IMR-90 (cell line): ENCODE measurements at regions not wholly inside any gene's neighbourhood (a gene's known extent, or its start where the extent isn't known, plus 50 kb on each side); places are given as distances from the start of the nearest gene placed in this dataset.

ENCODE experiments used
- ATAC-seq: fragments of 200-7000 bp; cut with Tn5 transposase; 2 replicates; pipeline ENCODE4 v1.9.1; 2020; ENCODE audit warnings: low read depth, mild to moderate bottlenecking, moderate library complexity
- BruUV-seq: library from RNA; stranded (reverse); fragments of 400-500 nt; replicated peaks from 2 replicates; lab custom pipeline; 2021; lab: Mats Ljungman, UMichigan
- CTCF ChIA-PET: fragments of 300-600 bp; formaldehyde crosslinking; extraction: SDS; loops from one replicate; lab custom pipeline; 2021; ENCODE audit warnings: antibody characterized with exemption; lab: Yijun Ruan, JAX
- POLR2A ChIA-PET: fragments of 300-600 bp; sonication (Branson Sonifier 250); formaldehyde crosslinking; loops from one replicate; lab custom pipeline; 2022; ENCODE audit warnings: antibody characterized with exemption; ENCODE audit not compliant: unreplicated experiment; lab: Charles Lee
- DNase-seq: peaks from one replicate; pipeline ENCODE4 v3.0.0; 2013
- H2AFZ ChIP-seq: replicated peaks from 2 replicates; pipeline ENCODE3; 2013; ENCODE audit warnings: low read length, mild to moderate bottlenecking; ENCODE audit not compliant: poor library complexity
- H2AK5ac ChIP-seq: 2 replicates; pipeline ENCODE4 v1.6.1; 2013; ENCODE audit warnings: low read depth, low read length, inconsistent platforms
- H2AK9ac ChIP-seq: replicated peaks from 2 replicates; pipeline ENCODE3; 2013; ENCODE audit warnings: mild to moderate bottlenecking, low read depth, low read length, moderate library complexity; ENCODE audit not compliant: poor library complexity
- H2BK120ac ChIP-seq: 2 replicates; pipeline ENCODE4 v1.6.1; 2013; ENCODE audit warnings: low read depth, low read length, inconsistent platforms
- H2BK15ac ChIP-seq: 3 replicates; pipeline ENCODE4 v1.6.1; 2013; ENCODE audit warnings: low read depth, low read length, inconsistent platforms
- H2BK20ac ChIP-seq: 2 replicates; pipeline ENCODE4 v1.6.1; 2013; ENCODE audit warnings: low read depth, mild to moderate bottlenecking, inconsistent platforms, low read length, moderate library complexity
- H2BK5ac ChIP-seq: 2 replicates; pipeline ENCODE4 v1.6.1; 2013; ENCODE audit warnings: mild to moderate bottlenecking, low read depth, low read length, inconsistent platforms; ENCODE audit not compliant: poor library complexity, severe bottlenecking
- H3K14ac ChIP-seq: replicated peaks from 2 replicates; pipeline ENCODE4 v1.6.1; 2013; ENCODE audit warnings: low read depth, low read length, inconsistent platforms
- H3K18ac ChIP-seq: 2 replicates; pipeline ENCODE4 v1.6.1; 2013; ENCODE audit warnings: low read depth, low read length, control low read depth
- H3K23ac ChIP-seq: 2 replicates; pipeline ENCODE4 v1.6.1; 2013; ENCODE audit warnings: low read depth, low read length, inconsistent platforms
- H3K27ac ChIP-seq: 2 replicates; pipeline ENCODE4 v1.5.1; 2013; ENCODE audit warnings: mild to moderate bottlenecking, control low read depth, low read length; ENCODE audit not compliant: insufficient read depth
- H3K27me3 ChIP-seq: 2 replicates; pipeline ENCODE4 v1.6.1; 2013; ENCODE audit warnings: low read length; ENCODE audit not compliant: control insufficient read depth, insufficient read depth
- H3K36me3 ChIP-seq: 2 replicates; pipeline ENCODE4 v1.6.1; 2013; ENCODE audit warnings: low read length, mixed read lengths; ENCODE audit not compliant: control insufficient read depth, insufficient read depth
- H3K4ac ChIP-seq: 2 replicates; pipeline ENCODE4 v1.6.1; 2013; ENCODE audit warnings: low read depth, low read length, inconsistent platforms
- H3K4me1 ChIP-seq: 2 replicates; pipeline ENCODE4 v1.6.1; 2013; ENCODE audit warnings: low read length, mixed read lengths; ENCODE audit not compliant: control insufficient read depth, insufficient read depth
- H3K4me2 ChIP-seq: 2 replicates; pipeline ENCODE4 v1.6.1; 2013; ENCODE audit warnings: low read depth, mild to moderate bottlenecking, control low read depth, low read length, moderate library complexity
- H3K4me3 ChIP-seq: 2 replicates; pipeline ENCODE4 v1.5.1; 2013; ENCODE audit warnings: low read depth, mild to moderate bottlenecking, control low read depth, low read length, moderate library complexity; ENCODE audit not compliant: insufficient read depth
- H3K56ac ChIP-seq: 2 replicates; pipeline ENCODE4 v1.6.1; 2013; ENCODE audit warnings: low read length, inconsistent platforms; ENCODE audit not compliant: insufficient read depth; ENCODE audit errors: extremely low read depth
- H3K79me1 ChIP-seq, 2 experiments: 2 replicates each; pipeline ENCODE4 v1.6.1; 2013; ENCODE audit warnings: low read length in 2 of 2, inconsistent platforms in 1 of 2, low read depth in 1 of 2
- H3K9ac ChIP-seq: 2 replicates; pipeline ENCODE4 v1.6.1; 2013; ENCODE audit warnings: low read depth, low read length, control low read depth
- H3K9me1 ChIP-seq: 2 replicates; pipeline ENCODE4 v1.6.1; 2013; ENCODE audit warnings: low read length, inconsistent platforms; ENCODE audit not compliant: insufficient read depth
- H3K9me3 ChIP-seq: 2 replicates; pipeline ENCODE4 v1.6.1; 2013; ENCODE audit warnings: low read length; ENCODE audit not compliant: control insufficient read depth, insufficient read depth
- H4K20me1 ChIP-seq: 2 replicates; pipeline ENCODE4 v1.6.1; 2013; ENCODE audit warnings: low read length, inconsistent platforms; ENCODE audit not compliant: insufficient read depth
- H4K5ac ChIP-seq: 2 replicates; pipeline ENCODE4 v1.6.1; 2013; ENCODE audit warnings: mild to moderate bottlenecking, low read depth, low read length, control low read depth
- H4K8ac ChIP-seq, 2 experiments: 2 replicates each; pipeline ENCODE4 v1.6.1; 2013; ENCODE audit warnings: low read depth in 2 of 2, low read length in 2 of 2, control low read depth in 1 of 2, inconsistent platforms in 1 of 2
- H4K91ac ChIP-seq: 2 replicates; pipeline ENCODE4 v1.6.1; 2013; ENCODE audit warnings: low read depth, low read length, inconsistent platforms; ENCODE audit not compliant: insufficient read depth
- BHLHE40 ChIP-seq: fragments of 150-350 bp; IDR thresholded peaks from 2 replicates; pipeline ENCODE4 v1.6.1; 2016; ENCODE audit warnings: mild to moderate bottlenecking, low read depth, low read length
- CEBPB ChIP-seq: IDR thresholded peaks from 2 replicates; pipeline ENCODE4 v1.6.1; 2012; ENCODE audit warnings: low read depth, low read length, improper control_type of control experiment
- CHD1 ChIP-seq: IDR thresholded peaks from 2 replicates; pipeline ENCODE4 v1.6.1; 2012; ENCODE audit warnings: low read depth, low read length, improper control_type of control experiment
- FOS ChIP-seq: fragments of 150-350 bp; IDR thresholded peaks from 2 replicates; pipeline ENCODE4 v1.6.1; 2016; ENCODE audit warnings: low read depth, low read length
- MAFK ChIP-seq: IDR thresholded peaks from 2 replicates; pipeline ENCODE4 v1.6.1; 2012; ENCODE audit warnings: low read depth, low read length, improper control_type of control experiment
- MAZ ChIP-seq: IDR thresholded peaks from 2 replicates; pipeline ENCODE4 v1.6.1; 2012; ENCODE audit warnings: low read depth, mild to moderate bottlenecking, low read length, improper control_type of control experiment, moderate library complexity, borderline replicate concordance
- MXI1 ChIP-seq: IDR thresholded peaks from 2 replicates; pipeline ENCODE4 v1.6.1; 2012; ENCODE audit warnings: low read depth, mild to moderate bottlenecking, low read length, moderate library complexity, borderline replicate concordance
- NFE2L2 ChIP-seq: fragments of 150-350 bp; IDR thresholded peaks from 2 replicates; pipeline ENCODE4 v1.6.1; 2016; ENCODE audit warnings: low read depth, mild to moderate bottlenecking, low read length
- POLR2A ChIP-seq: IDR thresholded peaks from 2 replicates; pipeline ENCODE4 v1.6.1; 2012; ENCODE audit warnings: mild to moderate bottlenecking, low read depth, low read length
- RAD21 ChIP-seq: IDR thresholded peaks from 2 replicates; pipeline ENCODE4 v1.6.1; 2012; ENCODE audit warnings: low read length, improper control_type of control experiment
- RCOR1 ChIP-seq: IDR thresholded peaks from 2 replicates; pipeline ENCODE4 v1.6.1; 2012; ENCODE audit warnings: mild to moderate bottlenecking, low read length, improper control_type of control experiment; ENCODE audit not compliant: insufficient replicate concordance
- RFX5 ChIP-seq: IDR thresholded peaks from 2 replicates; pipeline ENCODE4 v1.8.0; 2012; ENCODE audit warnings: low read depth, mild to moderate bottlenecking, low read length, moderate library complexity
- SMC3 ChIP-seq: fragments of 150-350 bp; IDR thresholded peaks from 2 replicates; pipeline ENCODE4 v1.6.1; 2016; ENCODE audit warnings: low read depth, mild to moderate bottlenecking, antibody characterized with exemption, low read length, moderate library complexity
- dilution Hi-C: fragments of 300-500 bp; cut with HindIII; formaldehyde crosslinking; loops from one replicate; pipeline ENCODE4 v1.14.3; 2018; ENCODE audit warnings: low sequenced_read_pairs; ENCODE audit not compliant: unreplicated experiment
- in situ Hi-C: fragments of 300-500 bp; cut with MboI; formaldehyde crosslinking; loops from 3 replicates; pipeline ENCODE4 v1.14.3; 2019; ENCODE audit warnings: low sequenced_read_pairs, inconsistent platforms, mixed read lengths
- intact Hi-C: fragments of 100-400 bp; cut with micrococcal nuclease; formaldehyde crosslinking; loops from 2 replicates; pipeline ENCODE4 v1.10.0; 2022
- TF ChIP-seq, protein P1 (sequence below): conservative IDR thresholded peaks from 2 replicates; pipeline ENCODE4 v1.5.1; 2012; ENCODE audit warnings: mild to moderate bottlenecking, low read depth, low read length, improper control_type of control experiment
- TF ChIP-seq, protein P2 (sequence below): fragments of 150-350 bp; IDR thresholded peaks from 2 replicates; pipeline ENCODE4 v1.6.1; 2017; ENCODE audit warnings: mild to moderate bottlenecking, antibody characterized with exemption, low read length, low read depth
- TF ChIP-seq, protein P3 (sequence below): fragments of 150-350 bp; IDR thresholded peaks from 2 replicates; pipeline ENCODE4 v1.6.1; 2016; ENCODE audit warnings: low read depth, mild to moderate bottlenecking, low read length, moderate library complexity, borderline replicate concordance

DNA sequence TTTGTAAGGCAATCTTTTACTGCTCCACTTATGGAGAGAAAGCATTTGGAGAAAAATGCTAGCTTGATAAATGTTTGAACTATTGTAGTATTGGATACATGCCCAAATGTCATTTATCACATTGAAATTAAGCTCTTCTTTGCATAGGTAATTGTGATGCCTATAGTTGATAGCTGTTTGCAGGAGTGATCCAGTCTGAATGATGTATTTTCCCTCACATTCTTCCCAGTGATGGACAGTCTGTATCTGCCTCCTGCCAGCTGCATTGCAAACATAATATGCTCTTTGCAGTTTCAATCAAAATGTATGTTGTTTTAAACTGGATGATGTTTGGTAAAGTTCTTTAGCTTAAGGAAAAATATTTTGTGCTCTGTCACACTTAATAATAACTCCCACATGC lies 89.8 kb downstream of the EDNRB start:
- DNase-seq: no peak
- no peak overlapping the region for H3K9ac ChIP-seq
- H3K9me1 ChIP-seq: peaks cover 3% of the 10 kb centered on the region; the same call in 1 of the 2 replicates
- H4K5ac ChIP-seq: no peak overlapping the region
- H3K79me1 ChIP-seq: no peaks in the 10 kb centered on the region
- H2AFZ ChIP-seq: no peak overlapping the region
- peaks cover 2% of the 10 kb centered on the region; the same call in 1 of the 2 replicates for H3K4me1 ChIP-seq
- no peak overlapping the region for H3K23ac ChIP-seq
- no peak overlapping the region for H2BK20ac ChIP-seq
- no peak overlapping the region for H3K4me3 ChIP-seq
- no peak overlapping the region for H4K8ac ChIP-seq
- no peaks in the 10 kb centered on the region; the same call in 1 of the 2 replicates for H3K27me3 ChIP-seq
- no peak overlapping the region for H3K4ac ChIP-seq
- intact Hi-C loops: no loop called here
- H4K20me1 ChIP-seq: no peaks in the 10 kb centered on the region
- H2BK120ac ChIP-seq: no peak overlapping the region
- H3K9me3 ChIP-seq: no peaks in the 10 kb centered on the region
- H2AK5ac ChIP-seq: no peak overlapping the region
- ATAC-seq: no peak
- no peak overlapping the region for H2BK5ac ChIP-seq
- H3K36me3 ChIP-seq: no peaks in the 10 kb centered on the region
- no TSS peak for BruUV-seq
- no peak overlapping the region for H3K18ac ChIP-seq
- no peak overlapping the region for H3K4me2 ChIP-seq
- no peak overlapping the region for H2AK9ac ChIP-seq
- H2BK15ac ChIP-seq: no peak overlapping the region
- no peak overlapping the region for H3K14ac ChIP-seq
- ChIA-PET CTCF (interaction anchor here (0.6 to 0.9 kb wide), 3 partner anchors 18 to 163 kb away, joined by 3 to 4 read pairs (median 3); no protein-coding TSS in a partner anchor), POLR2A (no interaction called here)
- no peak overlapping the region for H4K91ac ChIP-seq
- in situ Hi-C loops: no loop called here
- no peak overlapping the region for H3K56ac ChIP-seq
- dilution Hi-C loops: no loop called here
- no peak overlapping the region for H3K27ac ChIP-seq
- TF ChIP-seq RCOR1 (no peak), MAFK (no peak), FOS (no peak), BHLHE40 (no peak), RFX5 (no peak), SMC3 (no peak), MAZ (no peak), CHD1 (no peak), RAD21 (no peak), POLR2A (no peak), NFE2L2 (no peak), CEBPB (no peak), MXI1 (no peak)
- TF ChIP-seq, protein P1, sequence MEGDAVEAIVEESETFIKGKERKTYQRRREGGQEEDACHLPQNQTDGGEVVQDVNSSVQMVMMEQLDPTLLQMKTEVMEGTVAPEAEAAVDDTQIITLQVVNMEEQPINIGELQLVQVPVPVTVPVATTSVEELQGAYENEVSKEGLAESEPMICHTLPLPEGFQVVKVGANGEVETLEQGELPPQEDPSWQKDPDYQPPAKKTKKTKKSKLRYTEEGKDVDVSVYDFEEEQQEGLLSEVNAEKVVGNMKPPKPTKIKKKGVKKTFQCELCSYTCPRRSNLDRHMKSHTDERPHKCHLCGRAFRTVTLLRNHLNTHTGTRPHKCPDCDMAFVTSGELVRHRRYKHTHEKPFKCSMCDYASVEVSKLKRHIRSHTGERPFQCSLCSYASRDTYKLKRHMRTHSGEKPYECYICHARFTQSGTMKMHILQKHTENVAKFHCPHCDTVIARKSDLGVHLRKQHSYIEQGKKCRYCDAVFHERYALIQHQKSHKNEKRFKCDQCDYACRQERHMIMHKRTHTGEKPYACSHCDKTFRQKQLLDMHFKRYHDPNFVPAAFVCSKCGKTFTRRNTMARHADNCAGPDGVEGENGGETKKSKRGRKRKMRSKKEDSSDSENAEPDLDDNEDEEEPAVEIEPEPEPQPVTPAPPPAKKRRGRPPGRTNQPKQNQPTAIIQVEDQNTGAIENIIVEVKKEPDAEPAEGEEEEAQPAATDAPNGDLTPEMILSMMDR: no peak
- TF ChIP-seq, protein P2, sequence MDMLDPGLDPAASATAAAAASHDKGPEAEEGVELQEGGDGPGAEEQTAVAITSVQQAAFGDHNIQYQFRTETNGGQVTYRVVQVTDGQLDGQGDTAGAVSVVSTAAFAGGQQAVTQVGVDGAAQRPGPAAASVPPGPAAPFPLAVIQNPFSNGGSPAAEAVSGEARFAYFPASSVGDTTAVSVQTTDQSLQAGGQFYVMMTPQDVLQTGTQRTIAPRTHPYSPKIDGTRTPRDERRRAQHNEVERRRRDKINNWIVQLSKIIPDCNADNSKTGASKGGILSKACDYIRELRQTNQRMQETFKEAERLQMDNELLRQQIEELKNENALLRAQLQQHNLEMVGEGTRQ: no peak
- TF ChIP-seq, protein P3, sequence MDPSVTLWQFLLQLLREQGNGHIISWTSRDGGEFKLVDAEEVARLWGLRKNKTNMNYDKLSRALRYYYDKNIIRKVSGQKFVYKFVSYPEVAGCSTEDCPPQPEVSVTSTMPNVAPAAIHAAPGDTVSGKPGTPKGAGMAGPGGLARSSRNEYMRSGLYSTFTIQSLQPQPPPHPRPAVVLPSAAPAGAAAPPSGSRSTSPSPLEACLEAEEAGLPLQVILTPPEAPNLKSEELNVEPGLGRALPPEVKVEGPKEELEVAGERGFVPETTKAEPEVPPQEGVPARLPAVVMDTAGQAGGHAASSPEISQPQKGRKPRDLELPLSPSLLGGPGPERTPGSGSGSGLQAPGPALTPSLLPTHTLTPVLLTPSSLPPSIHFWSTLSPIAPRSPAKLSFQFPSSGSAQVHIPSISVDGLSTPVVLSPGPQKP: no peak
